PC-9 (cell line): ENCODE measurements at regions not wholly inside any gene's neighbourhood (a gene's known extent, or its start where the extent isn't known, plus 50 kb on each side); places are given as distances from the start of the nearest gene placed in this dataset.

Source experiments
- EZH2 ChIP-seq: fragments of 200-600 bp; sonication (generic); IDR thresholded peaks from 2 replicates; pipeline ENCODE4 v1.8.0; 2017; ENCODE audit warnings: antibody characterized with exemption, low read depth
- TF ChIP-seq, protein P1 (sequence below): fragments of 200-600 bp; sonication (generic); conservative IDR thresholded peaks from 2 replicates; pipeline ENCODE4 v1.6.1; 2017; ENCODE audit warnings: mixed run types, antibody characterized with exemption, mild to moderate bottlenecking, moderate library complexity

DNA sequence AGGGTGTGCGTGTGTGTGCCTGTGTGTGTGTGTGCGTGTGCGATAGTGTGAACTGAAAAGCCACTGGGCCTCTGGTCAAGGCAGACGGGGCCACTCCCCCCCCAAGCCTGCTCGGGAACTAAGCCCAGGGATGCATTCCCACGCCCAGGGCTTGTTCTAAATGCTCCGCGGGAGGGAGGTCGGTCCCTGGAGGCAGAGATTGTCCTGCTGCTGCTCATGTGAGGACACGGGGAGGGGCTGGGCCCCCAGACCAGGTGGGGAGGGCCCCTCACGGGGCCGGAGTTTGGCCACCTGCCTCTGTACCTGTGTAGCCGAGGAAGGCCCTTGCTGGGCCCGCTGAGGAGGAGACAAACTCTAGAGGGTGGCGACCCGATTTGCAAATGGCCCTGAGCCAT lies 93.9 kb downstream of the PDGFA start:
- TF ChIP-seq, protein P1, sequence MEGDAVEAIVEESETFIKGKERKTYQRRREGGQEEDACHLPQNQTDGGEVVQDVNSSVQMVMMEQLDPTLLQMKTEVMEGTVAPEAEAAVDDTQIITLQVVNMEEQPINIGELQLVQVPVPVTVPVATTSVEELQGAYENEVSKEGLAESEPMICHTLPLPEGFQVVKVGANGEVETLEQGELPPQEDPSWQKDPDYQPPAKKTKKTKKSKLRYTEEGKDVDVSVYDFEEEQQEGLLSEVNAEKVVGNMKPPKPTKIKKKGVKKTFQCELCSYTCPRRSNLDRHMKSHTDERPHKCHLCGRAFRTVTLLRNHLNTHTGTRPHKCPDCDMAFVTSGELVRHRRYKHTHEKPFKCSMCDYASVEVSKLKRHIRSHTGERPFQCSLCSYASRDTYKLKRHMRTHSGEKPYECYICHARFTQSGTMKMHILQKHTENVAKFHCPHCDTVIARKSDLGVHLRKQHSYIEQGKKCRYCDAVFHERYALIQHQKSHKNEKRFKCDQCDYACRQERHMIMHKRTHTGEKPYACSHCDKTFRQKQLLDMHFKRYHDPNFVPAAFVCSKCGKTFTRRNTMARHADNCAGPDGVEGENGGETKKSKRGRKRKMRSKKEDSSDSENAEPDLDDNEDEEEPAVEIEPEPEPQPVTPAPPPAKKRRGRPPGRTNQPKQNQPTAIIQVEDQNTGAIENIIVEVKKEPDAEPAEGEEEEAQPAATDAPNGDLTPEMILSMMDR: no peak
- no peak for TF ChIP-seq EZH2
